HL-60 (cell line): ENCODE measurements at regions not wholly inside any gene's neighbourhood (a gene's known extent, or its start where the extent isn't known, plus 50 kb on each side); places are given as distances from the start of the nearest gene placed in this dataset.

Source experiments
- GABPA ChIP-seq: IDR thresholded peaks from 2 replicates; pipeline ENCODE4 v1.6.1; 2012; ENCODE audit warnings: low read depth
- TF ChIP-seq, protein P1 (sequence below): IDR thresholded peaks from 2 replicates; pipeline ENCODE4 v1.6.1; 2012; ENCODE audit warnings: low read depth; ENCODE audit not compliant: insufficient replicate concordance

DNA sequence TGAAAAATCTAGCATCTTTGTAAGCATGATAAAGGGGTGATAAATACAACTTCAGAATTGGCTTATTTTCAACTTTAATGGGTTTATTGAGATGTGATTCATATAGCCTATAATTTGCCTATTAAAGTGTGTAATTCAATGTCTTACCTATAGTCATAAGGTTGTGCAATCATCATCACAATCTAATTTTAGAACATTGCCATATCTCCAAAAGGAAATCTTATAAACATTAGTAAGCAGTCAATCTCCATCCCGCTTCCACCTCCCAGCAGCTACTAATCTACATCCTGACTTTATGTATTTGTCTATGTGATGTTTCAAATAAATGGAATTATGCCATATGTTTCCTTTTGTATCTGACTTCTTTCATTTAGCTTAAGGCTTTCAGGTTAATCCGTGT is 145.2 kb upstream of the KLHL1 start:
- no peak for TF ChIP-seq GABPA
- TF ChIP-seq, protein P1, sequence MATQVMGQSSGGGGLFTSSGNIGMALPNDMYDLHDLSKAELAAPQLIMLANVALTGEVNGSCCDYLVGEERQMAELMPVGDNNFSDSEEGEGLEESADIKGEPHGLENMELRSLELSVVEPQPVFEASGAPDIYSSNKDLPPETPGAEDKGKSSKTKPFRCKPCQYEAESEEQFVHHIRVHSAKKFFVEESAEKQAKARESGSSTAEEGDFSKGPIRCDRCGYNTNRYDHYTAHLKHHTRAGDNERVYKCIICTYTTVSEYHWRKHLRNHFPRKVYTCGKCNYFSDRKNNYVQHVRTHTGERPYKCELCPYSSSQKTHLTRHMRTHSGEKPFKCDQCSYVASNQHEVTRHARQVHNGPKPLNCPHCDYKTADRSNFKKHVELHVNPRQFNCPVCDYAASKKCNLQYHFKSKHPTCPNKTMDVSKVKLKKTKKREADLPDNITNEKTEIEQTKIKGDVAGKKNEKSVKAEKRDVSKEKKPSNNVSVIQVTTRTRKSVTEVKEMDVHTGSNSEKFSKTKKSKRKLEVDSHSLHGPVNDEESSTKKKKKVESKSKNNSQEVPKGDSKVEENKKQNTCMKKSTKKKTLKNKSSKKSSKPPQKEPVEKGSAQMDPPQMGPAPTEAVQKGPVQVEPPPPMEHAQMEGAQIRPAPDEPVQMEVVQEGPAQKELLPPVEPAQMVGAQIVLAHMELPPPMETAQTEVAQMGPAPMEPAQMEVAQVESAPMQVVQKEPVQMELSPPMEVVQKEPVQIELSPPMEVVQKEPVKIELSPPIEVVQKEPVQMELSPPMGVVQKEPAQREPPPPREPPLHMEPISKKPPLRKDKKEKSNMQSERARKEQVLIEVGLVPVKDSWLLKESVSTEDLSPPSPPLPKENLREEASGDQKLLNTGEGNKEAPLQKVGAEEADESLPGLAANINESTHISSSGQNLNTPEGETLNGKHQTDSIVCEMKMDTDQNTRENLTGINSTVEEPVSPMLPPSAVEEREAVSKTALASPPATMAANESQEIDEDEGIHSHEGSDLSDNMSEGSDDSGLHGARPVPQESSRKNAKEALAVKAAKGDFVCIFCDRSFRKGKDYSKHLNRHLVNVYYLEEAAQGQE: no peak
